ENCODE measurements at regions not wholly inside any gene's neighbourhood (a gene's known extent, or its start where the extent isn't known, plus 50 kb on each side); places are given as distances from the start of the nearest gene placed in this dataset.

- TF ChIP-seq CTCF (IDR thresholded peaks at IDR 0.05; ENCODE audit: low read depth, low read length, poor library complexity, severe bottlenecking) (no peak), EZH2phosphoT487 (IDR thresholded peaks at IDR 0.05; ENCODE audit: borderline replicate concordance, low read length) (no peak)
These were observed 1010.5 kb upstream of the PIK3C3 start for GRCh38 chr18:40944576-40944975.

All from DOHH2 (cell line).